SU-DHL-6 (cell line): ENCODE measurements at regions not wholly inside any gene's neighbourhood (a gene's known extent, or its start where the extent isn't known, plus 50 kb on each side); places are given as distances from the start of the nearest gene placed in this dataset.

Experiments used
- EZH2phosphoT487 ChIP-seq: fragments of 200-600 bp; sonication (generic), shearing (Covaris generic); conservative IDR thresholded peaks from 2 replicates; pipeline ENCODE4 v1.6.1; 2018; ENCODE audit warnings: mild to moderate bottlenecking, antibody characterized with exemption, low read length, moderate library complexity, mixed read lengths
- TF ChIP-seq, protein P1 (sequence below): fragments of 200-600 bp; sonication (generic); IDR thresholded peaks from one replicate; pipeline ENCODE4 v1.5.1; 2017; ENCODE audit warnings: antibody characterized with exemption, mild to moderate bottlenecking, low read length, moderate library complexity; ENCODE audit not compliant: insufficient read depth, poor library complexity, severe bottlenecking

DNA sequence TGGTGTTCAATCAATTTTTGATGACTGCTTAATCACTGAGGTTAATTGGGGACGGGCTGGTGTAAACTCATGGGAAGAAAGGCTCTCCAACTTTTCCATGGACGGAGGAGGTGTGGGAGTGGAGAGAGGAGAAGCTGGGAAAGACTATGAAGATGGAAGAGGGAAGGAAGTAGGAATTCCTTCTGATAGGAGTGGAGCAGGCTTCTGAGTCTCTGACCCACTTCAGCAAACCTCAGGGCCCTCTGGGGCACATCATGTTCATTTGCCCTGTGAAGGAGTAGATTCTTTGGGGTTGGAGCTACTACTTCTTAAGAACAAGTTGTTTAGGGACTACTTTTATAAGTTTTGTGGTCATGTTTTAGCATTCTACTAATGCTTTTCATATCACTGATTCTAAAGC lies 87.0 kb upstream of the MAP4K3 start:
- TF ChIP-seq, protein P1, sequence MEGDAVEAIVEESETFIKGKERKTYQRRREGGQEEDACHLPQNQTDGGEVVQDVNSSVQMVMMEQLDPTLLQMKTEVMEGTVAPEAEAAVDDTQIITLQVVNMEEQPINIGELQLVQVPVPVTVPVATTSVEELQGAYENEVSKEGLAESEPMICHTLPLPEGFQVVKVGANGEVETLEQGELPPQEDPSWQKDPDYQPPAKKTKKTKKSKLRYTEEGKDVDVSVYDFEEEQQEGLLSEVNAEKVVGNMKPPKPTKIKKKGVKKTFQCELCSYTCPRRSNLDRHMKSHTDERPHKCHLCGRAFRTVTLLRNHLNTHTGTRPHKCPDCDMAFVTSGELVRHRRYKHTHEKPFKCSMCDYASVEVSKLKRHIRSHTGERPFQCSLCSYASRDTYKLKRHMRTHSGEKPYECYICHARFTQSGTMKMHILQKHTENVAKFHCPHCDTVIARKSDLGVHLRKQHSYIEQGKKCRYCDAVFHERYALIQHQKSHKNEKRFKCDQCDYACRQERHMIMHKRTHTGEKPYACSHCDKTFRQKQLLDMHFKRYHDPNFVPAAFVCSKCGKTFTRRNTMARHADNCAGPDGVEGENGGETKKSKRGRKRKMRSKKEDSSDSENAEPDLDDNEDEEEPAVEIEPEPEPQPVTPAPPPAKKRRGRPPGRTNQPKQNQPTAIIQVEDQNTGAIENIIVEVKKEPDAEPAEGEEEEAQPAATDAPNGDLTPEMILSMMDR: no peak
- no peak for TF ChIP-seq EZH2phosphoT487
